ENCODE measurements at regions not wholly inside any gene's neighbourhood (a gene's known extent, or its start where the extent isn't known, plus 50 kb on each side); places are given as distances from the start of the nearest gene placed in this dataset.

GRCh38 chr9:107953556-107954125 is 464.1 kb upstream of the KLF4 start:
- peaks cover 3% of the 10 kb centered on the region; the same call in 2 of the 3 replicates for H3K36me3 Mint-ChIP-seq (ENCODE audit: low read depth)
- ATAC-seq, result no peak
- Histone ChIP-seq H3K4me2 (no peak overlapping the region), H3K27ac (ENCODE audit: low read depth) (no peak overlapping the region), H4K20me1 (replicated peaks; ENCODE audit: insufficient read depth) (no peaks in the 10 kb centered on the region), H3K9me2 (ENCODE audit: insufficient read depth) (peaks cover 16% of the 10 kb centered on the region; the same call in 1 of the 2 replicates), H3F3A (replicated peaks; ENCODE audit: low read depth) (no peaks in the 10 kb centered on the region), H3K36me3 (ENCODE audit: insufficient read depth) (no peaks in the 10 kb centered on the region), H3K27me3 (ENCODE audit: insufficient read depth) (no peaks in the 10 kb centered on the region), H3K4me1 (ENCODE audit: insufficient read depth) (no peaks in the 10 kb centered on the region), H3K4me3 (no peak overlapping the region), H2AFZ (no peak overlapping the region), H3K79me2 (replicated peaks; ENCODE audit: insufficient read depth) (no peaks in the 10 kb centered on the region)
- H3K9me3 Mint-ChIP-seq, result peaks cover 23% of the 10 kb centered on the region
- no peaks in the 10 kb centered on the region for H3K4me1 Mint-ChIP-seq
- H3K4me3 Mint-ChIP-seq, result no peak overlapping the region
- H3K27ac Mint-ChIP-seq, result no peak overlapping the region
- TF ChIP-seq POLR2AphosphoS5 (IDR thresholded peaks at IDR 0.05; ENCODE audit: low read depth), result no peak
- no peak for TF ChIP-seq NANOG (IDR thresholded peaks at IDR 0.05; ENCODE audit: borderline replicate concordance)
- TF ChIP-seq, protein P1, sequence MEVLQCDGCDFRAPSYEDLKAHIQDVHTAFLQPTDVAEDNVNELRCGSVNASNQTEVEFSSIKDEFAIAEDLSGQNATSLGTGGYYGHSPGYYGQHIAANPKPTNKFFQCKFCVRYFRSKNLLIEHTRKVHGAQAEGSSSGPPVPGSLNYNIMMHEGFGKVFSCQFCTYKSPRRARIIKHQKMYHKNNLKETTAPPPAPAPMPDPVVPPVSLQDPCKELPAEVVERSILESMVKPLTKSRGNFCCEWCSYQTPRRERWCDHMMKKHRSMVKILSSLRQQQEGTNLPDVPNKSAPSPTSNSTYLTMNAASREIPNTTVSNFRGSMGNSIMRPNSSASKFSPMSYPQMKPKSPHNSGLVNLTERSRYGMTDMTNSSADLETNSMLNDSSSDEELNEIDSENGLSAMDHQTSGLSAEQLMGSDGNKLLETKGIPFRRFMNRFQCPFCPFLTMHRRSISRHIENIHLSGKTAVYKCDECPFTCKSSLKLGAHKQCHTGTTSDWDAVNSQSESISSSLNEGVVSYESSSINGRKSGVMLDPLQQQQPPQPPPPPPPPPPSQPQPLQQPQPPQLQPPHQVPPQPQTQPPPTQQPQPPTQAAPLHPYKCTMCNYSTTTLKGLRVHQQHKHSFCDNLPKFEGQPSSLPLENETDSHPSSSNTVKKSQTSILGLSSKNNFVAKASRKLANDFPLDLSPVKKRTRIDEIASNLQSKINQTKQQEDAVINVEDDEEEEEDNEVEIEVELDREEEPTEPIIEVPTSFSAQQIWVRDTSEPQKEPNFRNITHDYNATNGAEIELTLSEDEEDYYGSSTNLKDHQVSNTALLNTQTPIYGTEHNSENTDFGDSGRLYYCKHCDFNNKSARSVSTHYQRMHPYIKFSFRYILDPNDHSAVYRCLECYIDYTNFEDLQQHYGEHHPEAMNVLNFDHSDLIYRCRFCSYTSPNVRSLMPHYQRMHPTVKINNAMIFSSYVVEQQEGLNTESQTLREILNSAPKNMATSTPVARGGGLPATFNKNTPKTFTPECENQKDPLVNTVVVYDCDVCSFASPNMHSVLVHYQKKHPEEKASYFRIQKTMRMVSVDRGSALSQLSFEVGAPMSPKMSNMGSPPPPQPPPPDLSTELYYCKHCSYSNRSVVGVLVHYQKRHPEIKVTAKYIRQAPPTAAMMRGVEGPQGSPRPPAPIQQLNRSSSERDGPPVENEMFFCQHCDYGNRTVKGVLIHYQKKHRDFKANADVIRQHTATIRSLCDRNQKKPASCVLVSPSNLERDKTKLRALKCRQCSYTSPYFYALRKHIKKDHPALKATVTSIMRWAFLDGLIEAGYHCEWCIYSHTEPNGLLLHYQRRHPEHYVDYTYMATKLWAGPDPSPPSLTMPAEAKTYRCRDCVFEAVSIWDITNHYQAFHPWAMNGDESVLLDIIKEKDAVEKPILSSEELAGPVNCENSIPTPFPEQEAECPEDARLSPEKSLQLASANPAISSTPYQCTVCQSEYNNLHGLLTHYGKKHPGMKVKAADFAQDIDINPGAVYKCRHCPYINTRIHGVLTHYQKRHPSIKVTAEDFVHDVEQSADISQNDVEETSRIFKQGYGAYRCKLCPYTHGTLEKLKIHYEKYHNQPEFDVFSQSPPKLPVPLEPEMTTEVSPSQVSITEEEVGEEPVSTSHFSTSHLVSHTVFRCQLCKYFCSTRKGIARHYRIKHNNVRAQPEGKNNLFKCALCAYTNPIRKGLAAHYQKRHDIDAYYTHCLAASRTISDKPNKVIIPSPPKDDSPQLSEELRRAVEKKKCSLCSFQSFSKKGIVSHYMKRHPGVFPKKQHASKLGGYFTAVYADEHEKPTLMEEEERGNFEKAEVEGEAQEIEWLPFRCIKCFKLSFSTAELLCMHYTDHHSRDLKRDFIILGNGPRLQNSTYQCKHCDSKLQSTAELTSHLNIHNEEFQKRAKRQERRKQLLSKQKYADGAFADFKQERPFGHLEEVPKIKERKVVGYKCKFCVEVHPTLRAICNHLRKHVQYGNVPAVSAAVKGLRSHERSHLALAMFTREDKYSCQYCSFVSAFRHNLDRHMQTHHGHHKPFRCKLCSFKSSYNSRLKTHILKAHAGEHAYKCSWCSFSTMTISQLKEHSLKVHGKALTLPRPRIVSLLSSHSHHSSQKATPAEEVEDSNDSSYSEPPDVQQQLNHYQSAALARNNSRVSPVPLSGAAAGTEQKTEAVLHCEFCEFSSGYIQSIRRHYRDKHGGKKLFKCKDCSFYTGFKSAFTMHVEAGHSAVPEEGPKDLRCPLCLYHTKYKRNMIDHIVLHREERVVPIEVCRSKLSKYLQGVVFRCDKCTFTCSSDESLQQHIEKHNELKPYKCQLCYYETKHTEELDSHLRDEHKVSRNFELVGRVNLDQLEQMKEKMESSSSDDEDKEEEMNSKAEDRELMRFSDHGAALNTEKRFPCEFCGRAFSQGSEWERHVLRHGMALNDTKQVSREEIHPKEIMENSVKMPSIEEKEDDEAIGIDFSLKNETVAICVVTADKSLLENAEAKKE (CRISPR knock-in tag; IDR thresholded peaks at IDR 0.05), result no peak
- no peak for TF ChIP-seq JUNB (IDR thresholded peaks at IDR 0.05; ENCODE audit: unreplicated experiment)
- TF ChIP-seq, protein P2, sequence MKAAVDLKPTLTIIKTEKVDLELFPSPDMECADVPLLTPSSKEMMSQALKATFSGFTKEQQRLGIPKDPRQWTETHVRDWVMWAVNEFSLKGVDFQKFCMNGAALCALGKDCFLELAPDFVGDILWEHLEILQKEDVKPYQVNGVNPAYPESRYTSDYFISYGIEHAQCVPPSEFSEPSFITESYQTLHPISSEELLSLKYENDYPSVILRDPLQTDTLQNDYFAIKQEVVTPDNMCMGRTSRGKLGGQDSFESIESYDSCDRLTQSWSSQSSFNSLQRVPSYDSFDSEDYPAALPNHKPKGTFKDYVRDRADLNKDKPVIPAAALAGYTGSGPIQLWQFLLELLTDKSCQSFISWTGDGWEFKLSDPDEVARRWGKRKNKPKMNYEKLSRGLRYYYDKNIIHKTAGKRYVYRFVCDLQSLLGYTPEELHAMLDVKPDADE (IDR thresholded peaks at IDR 0.05), result no peak
- no peak for TF ChIP-seq ZNF114 (CRISPR knock-in tag; IDR thresholded peaks at IDR 0.05)
- no peak for TF ChIP-seq CREB1 (CRISPR knock-in tag; IDR thresholded peaks at IDR 0.05; ENCODE audit: low read depth)
- TF ChIP-seq EZH2phosphoT487 (IDR thresholded peaks at IDR 0.05; ENCODE audit: unreplicated experiment), result no peak
- TF ChIP-seq CTCF (conservative IDR thresholded peaks at IDR 0.05; ENCODE audit: low read depth in 2 of 2), result no peak
- no peak for TF ChIP-seq ZNF331 (CRISPR knock-in tag; IDR thresholded peaks at IDR 0.05; ENCODE audit: low read depth)
- no peak for TF ChIP-seq STAT1 (IDR thresholded peaks at IDR 0.05; ENCODE audit: unreplicated experiment)
- no peak for TF ChIP-seq EZH2 (IDR thresholded peaks at IDR 0.05; ENCODE audit: low read depth, unreplicated experiment)
- TF ChIP-seq, protein P3, sequence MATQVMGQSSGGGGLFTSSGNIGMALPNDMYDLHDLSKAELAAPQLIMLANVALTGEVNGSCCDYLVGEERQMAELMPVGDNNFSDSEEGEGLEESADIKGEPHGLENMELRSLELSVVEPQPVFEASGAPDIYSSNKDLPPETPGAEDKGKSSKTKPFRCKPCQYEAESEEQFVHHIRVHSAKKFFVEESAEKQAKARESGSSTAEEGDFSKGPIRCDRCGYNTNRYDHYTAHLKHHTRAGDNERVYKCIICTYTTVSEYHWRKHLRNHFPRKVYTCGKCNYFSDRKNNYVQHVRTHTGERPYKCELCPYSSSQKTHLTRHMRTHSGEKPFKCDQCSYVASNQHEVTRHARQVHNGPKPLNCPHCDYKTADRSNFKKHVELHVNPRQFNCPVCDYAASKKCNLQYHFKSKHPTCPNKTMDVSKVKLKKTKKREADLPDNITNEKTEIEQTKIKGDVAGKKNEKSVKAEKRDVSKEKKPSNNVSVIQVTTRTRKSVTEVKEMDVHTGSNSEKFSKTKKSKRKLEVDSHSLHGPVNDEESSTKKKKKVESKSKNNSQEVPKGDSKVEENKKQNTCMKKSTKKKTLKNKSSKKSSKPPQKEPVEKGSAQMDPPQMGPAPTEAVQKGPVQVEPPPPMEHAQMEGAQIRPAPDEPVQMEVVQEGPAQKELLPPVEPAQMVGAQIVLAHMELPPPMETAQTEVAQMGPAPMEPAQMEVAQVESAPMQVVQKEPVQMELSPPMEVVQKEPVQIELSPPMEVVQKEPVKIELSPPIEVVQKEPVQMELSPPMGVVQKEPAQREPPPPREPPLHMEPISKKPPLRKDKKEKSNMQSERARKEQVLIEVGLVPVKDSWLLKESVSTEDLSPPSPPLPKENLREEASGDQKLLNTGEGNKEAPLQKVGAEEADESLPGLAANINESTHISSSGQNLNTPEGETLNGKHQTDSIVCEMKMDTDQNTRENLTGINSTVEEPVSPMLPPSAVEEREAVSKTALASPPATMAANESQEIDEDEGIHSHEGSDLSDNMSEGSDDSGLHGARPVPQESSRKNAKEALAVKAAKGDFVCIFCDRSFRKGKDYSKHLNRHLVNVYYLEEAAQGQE (IDR thresholded peaks at IDR 0.05; ENCODE audit: unreplicated experiment), result no peak
- no peaks in the 10 kb centered on the region for H3K27me3 Mint-ChIP-seq (ENCODE audit: insufficient read depth, low read depth, poor library complexity)
- no peak for DNase-seq (ENCODE audit: low spot score)

Measured in GM23338 (cell line).